Liver (tissue), 3 donors: ENCODE measurements at regions not wholly inside any gene's neighbourhood (a gene's known extent, or its start where the extent isn't known, plus 50 kb on each side); places are given as distances from the start of the nearest gene placed in this dataset.

Source experiments
- GABPA ChIP-seq, 2 donors: IDR thresholded peaks in 1 of 2; conservative IDR thresholded peaks in 1 of 2; 2 replicates each; pipeline ENCODE4 v1.6.1; 2016; ENCODE audit warnings: antibody characterized with exemption in 2 of 2, mild to moderate bottlenecking in 1 of 2, moderate library complexity in 1 of 2
- JUND ChIP-seq, 2 donors: IDR thresholded peaks; 2 replicates each; pipeline ENCODE4 v1.6.1; 2016; ENCODE audit warnings: antibody characterized with exemption in 2 of 2
- RAD21 ChIP-seq, 2 donors: IDR thresholded peaks; 2 replicates each; pipeline ENCODE4 v1.6.1; 2016; ENCODE audit warnings: antibody characterized with exemption in 2 of 2, mild to moderate bottlenecking in 2 of 2
- SP1 ChIP-seq: IDR thresholded peaks from 2 replicates; pipeline ENCODE4 v1.6.1; 2018; ENCODE audit warnings: antibody characterized with exemption, mild to moderate bottlenecking
- TAF1 ChIP-seq: conservative IDR thresholded peaks from 2 replicates; pipeline ENCODE4 v1.6.1; 2016; ENCODE audit warnings: antibody characterized with exemption, mild to moderate bottlenecking
- YY1 ChIP-seq: IDR thresholded peaks from 2 replicates; pipeline ENCODE4 v1.6.1; 2016; ENCODE audit warnings: antibody characterized with exemption, mild to moderate bottlenecking
- TF ChIP-seq, protein P1 (sequence below): fragments of 150-350 bp; IDR thresholded peaks from 2 replicates; pipeline ENCODE4 v1.5.1; 2017; ENCODE audit warnings: improper control_type of control experiment, low read depth, low read length; ENCODE audit not compliant: missing input control
- TF ChIP-seq, protein P2 (sequence below): IDR thresholded peaks from 2 replicates; pipeline ENCODE4 v1.6.1; 2016; ENCODE audit warnings: antibody characterized with exemption, mild to moderate bottlenecking
- TF ChIP-seq, protein P3 (sequence below): IDR thresholded peaks from 2 replicates; pipeline ENCODE4 v1.6.1; 2016; ENCODE audit warnings: antibody characterized with exemption
- TF ChIP-seq, protein P4 (sequence below): IDR thresholded peaks from 2 replicates; pipeline ENCODE4 v1.6.1; 2016; ENCODE audit warnings: antibody characterized with exemption
- TF ChIP-seq, protein P5 (sequence below): IDR thresholded peaks from 2 replicates; pipeline ENCODE4 v1.6.1; 2016; ENCODE audit warnings: antibody characterized with exemption
- donor health status: healthy.
- donor health status: healthy.

DNA sequence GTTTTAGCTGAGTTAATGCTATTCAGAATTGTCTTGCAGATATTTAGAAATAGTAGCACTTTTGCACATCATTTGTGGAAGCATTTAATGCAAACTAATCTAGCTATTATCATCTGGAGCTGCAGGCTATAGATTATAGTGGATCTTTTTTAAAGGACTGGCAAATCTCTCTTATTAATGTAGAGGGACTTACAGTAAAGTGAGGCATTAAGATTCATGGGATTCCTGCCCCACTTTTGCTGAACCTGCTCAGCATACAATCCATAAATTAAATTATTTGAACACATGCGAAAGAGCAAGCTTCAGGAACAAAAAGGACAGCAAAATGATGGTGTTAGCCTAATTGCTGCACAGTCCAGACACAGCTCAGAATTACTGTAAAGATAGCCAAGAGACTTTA, 477.7 kb downstream of the DCDC2C start:
- no peak for TF ChIP-seq GABPA (IDR thresholded peaks at IDR 0.05 in 1 of 2, conservative IDR thresholded peaks at IDR 0.05 in 1 of 2)
- TF ChIP-seq, protein P1, sequence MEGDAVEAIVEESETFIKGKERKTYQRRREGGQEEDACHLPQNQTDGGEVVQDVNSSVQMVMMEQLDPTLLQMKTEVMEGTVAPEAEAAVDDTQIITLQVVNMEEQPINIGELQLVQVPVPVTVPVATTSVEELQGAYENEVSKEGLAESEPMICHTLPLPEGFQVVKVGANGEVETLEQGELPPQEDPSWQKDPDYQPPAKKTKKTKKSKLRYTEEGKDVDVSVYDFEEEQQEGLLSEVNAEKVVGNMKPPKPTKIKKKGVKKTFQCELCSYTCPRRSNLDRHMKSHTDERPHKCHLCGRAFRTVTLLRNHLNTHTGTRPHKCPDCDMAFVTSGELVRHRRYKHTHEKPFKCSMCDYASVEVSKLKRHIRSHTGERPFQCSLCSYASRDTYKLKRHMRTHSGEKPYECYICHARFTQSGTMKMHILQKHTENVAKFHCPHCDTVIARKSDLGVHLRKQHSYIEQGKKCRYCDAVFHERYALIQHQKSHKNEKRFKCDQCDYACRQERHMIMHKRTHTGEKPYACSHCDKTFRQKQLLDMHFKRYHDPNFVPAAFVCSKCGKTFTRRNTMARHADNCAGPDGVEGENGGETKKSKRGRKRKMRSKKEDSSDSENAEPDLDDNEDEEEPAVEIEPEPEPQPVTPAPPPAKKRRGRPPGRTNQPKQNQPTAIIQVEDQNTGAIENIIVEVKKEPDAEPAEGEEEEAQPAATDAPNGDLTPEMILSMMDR: no peak
- no peak for TF ChIP-seq TAF1
- TF ChIP-seq, protein P2, sequence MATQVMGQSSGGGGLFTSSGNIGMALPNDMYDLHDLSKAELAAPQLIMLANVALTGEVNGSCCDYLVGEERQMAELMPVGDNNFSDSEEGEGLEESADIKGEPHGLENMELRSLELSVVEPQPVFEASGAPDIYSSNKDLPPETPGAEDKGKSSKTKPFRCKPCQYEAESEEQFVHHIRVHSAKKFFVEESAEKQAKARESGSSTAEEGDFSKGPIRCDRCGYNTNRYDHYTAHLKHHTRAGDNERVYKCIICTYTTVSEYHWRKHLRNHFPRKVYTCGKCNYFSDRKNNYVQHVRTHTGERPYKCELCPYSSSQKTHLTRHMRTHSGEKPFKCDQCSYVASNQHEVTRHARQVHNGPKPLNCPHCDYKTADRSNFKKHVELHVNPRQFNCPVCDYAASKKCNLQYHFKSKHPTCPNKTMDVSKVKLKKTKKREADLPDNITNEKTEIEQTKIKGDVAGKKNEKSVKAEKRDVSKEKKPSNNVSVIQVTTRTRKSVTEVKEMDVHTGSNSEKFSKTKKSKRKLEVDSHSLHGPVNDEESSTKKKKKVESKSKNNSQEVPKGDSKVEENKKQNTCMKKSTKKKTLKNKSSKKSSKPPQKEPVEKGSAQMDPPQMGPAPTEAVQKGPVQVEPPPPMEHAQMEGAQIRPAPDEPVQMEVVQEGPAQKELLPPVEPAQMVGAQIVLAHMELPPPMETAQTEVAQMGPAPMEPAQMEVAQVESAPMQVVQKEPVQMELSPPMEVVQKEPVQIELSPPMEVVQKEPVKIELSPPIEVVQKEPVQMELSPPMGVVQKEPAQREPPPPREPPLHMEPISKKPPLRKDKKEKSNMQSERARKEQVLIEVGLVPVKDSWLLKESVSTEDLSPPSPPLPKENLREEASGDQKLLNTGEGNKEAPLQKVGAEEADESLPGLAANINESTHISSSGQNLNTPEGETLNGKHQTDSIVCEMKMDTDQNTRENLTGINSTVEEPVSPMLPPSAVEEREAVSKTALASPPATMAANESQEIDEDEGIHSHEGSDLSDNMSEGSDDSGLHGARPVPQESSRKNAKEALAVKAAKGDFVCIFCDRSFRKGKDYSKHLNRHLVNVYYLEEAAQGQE: no peak
- no peak for TF ChIP-seq JUND (IDR thresholded peaks at IDR 0.05)
- no peak for TF ChIP-seq RAD21 (IDR thresholded peaks at IDR 0.05)
- TF ChIP-seq, protein P3, sequence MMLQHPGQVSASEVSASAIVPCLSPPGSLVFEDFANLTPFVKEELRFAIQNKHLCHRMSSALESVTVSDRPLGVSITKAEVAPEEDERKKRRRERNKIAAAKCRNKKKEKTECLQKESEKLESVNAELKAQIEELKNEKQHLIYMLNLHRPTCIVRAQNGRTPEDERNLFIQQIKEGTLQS: no peak
- TF ChIP-seq YY1: no peak
- no peak for TF ChIP-seq SP1
- TF ChIP-seq, protein P4, sequence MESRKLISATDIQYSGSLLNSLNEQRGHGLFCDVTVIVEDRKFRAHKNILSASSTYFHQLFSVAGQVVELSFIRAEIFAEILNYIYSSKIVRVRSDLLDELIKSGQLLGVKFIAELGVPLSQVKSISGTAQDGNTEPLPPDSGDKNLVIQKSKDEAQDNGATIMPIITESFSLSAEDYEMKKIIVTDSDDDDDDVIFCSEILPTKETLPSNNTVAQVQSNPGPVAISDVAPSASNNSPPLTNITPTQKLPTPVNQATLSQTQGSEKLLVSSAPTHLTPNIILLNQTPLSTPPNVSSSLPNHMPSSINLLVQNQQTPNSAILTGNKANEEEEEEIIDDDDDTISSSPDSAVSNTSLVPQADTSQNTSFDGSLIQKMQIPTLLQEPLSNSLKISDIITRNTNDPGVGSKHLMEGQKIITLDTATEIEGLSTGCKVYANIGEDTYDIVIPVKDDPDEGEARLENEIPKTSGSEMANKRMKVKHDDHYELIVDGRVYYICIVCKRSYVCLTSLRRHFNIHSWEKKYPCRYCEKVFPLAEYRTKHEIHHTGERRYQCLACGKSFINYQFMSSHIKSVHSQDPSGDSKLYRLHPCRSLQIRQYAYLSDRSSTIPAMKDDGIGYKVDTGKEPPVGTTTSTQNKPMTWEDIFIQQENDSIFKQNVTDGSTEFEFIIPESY: no peak
- TF ChIP-seq, protein P5, sequence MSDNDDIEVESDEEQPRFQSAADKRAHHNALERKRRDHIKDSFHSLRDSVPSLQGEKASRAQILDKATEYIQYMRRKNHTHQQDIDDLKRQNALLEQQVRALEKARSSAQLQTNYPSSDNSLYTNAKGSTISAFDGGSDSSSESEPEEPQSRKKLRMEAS: no peak
